CD4-positive, alpha-beta T cell (primary cell): ENCODE measurements at regions not wholly inside any gene's neighbourhood (a gene's known extent, or its start where the extent isn't known, plus 50 kb on each side); places are given as distances from the start of the nearest gene placed in this dataset.

Source experiments
- ATAC-seq: fragments of 200-7000 bp; cut with Tn5 transposase; one replicate; pipeline ENCODE4 v1.10.0; 2022; ENCODE audit warnings: mild to moderate bottlenecking; ENCODE audit not compliant: poor library complexity
- CTCF ChIA-PET: fragments of 350-600 bp; sonication (Branson Sonifier 250); formaldehyde crosslinking; loops from one replicate; lab custom pipeline; 2021; ENCODE audit warnings: antibody characterized with exemption, inconsistent platforms; lab: Charles Lee
- POLR2A ChIA-PET: fragments of 350-600 bp; sonication (Branson Sonifier 250); formaldehyde crosslinking; loops from one replicate; lab custom pipeline; 2021; ENCODE audit warnings: antibody characterized with exemption, inconsistent platforms; lab: Charles Lee
- DNase-seq, 14 experiments: peaks; one replicate each; pipeline ENCODE4 v3.0.0-alpha.2; 2013 to 2020; ENCODE audit warnings: mixed read lengths in 2 of 14
- H3K27ac ChIP-seq, 2 donors: one replicate each; pipeline versions ENCODE4 v1.5.1 to v1.7.0; 2013; ENCODE audit warnings: low read length in 2 of 2, low read depth in 1 of 2, mild to moderate bottlenecking in 1 of 2
- H3K27me3 ChIP-seq, 2 experiments: 1 replicate in 1 of 2; 2 replicates in 1 of 2; pipeline versions ENCODE4 v1.6.1 to v1.7.0; 2013; ENCODE audit warnings: low read length in 2 of 2, control low read depth in 1 of 2, mild to moderate bottlenecking in 1 of 2, moderate library complexity in 1 of 2; ENCODE audit not compliant: insufficient read depth in 2 of 2, control insufficient read depth in 1 of 2
- H3K36me3 ChIP-seq: one replicate; pipeline ENCODE4 v1.6.1; 2013; ENCODE audit warnings: low read length, control low read depth; ENCODE audit not compliant: insufficient read depth
- H3K4me1 ChIP-seq: one replicate; pipeline ENCODE4 v1.6.1; 2013; ENCODE audit warnings: low read length, control low read depth; ENCODE audit not compliant: insufficient read depth
- H3K4me3 ChIP-seq: one replicate; pipeline ENCODE4 v1.5.1; 2013; ENCODE audit warnings: mild to moderate bottlenecking, low read length, moderate library complexity
- H3K9me3 ChIP-seq, 2 experiments: 1 replicate in 1 of 2; 2 replicates in 1 of 2; pipeline versions ENCODE4 v1.6.1 to v1.7.0; 2013; ENCODE audit warnings: low read length in 2 of 2, mild to moderate bottlenecking in 2 of 2, control low read depth in 1 of 2, moderate library complexity in 1 of 2; ENCODE audit not compliant: control insufficient read depth in 1 of 2, insufficient read depth in 1 of 2
- H3K27ac Mint-ChIP-seq: one replicate; pipeline ENCODE4 v1.8.0; 2020; ENCODE audit warnings: mixed read lengths
- H3K27me3 Mint-ChIP-seq: one replicate; pipeline ENCODE4 v1.8.0; 2021; ENCODE audit warnings: mixed read lengths
- H3K36me3 Mint-ChIP-seq: one replicate; pipeline ENCODE4 v1.8.0; 2021; ENCODE audit warnings: low read depth, mixed read lengths
- H3K4me1 Mint-ChIP-seq: one replicate; pipeline ENCODE4 v1.8.0; 2021; ENCODE audit warnings: low read depth, mixed read lengths
- H3K4me3 Mint-ChIP-seq: one replicate; pipeline ENCODE4 v1.8.0; 2020; ENCODE audit warnings: mild to moderate bottlenecking, mixed read lengths
- H3K9me3 Mint-ChIP-seq: one replicate; pipeline ENCODE4 v1.8.0; 2020; ENCODE audit warnings: mixed read lengths
- CTCF ChIP-seq: fragments of 200-600 bp; IDR thresholded peaks from one replicate; pipeline ENCODE4 v1.8.0; 2022; ENCODE audit warnings: antibody characterized with exemption, mild to moderate bottlenecking
- intact Hi-C, 2 experiments: fragments of 100-400 bp; cut with DNase I in 1 of 2; cut with micrococcal nuclease in 1 of 2; formaldehyde crosslinking; loops; one replicate each; pipeline versions ENCODE4 v1.15.1 to v1.9.0; 2023 to 2025; cut with DNase I, micrococcal nuclease

DNA sequence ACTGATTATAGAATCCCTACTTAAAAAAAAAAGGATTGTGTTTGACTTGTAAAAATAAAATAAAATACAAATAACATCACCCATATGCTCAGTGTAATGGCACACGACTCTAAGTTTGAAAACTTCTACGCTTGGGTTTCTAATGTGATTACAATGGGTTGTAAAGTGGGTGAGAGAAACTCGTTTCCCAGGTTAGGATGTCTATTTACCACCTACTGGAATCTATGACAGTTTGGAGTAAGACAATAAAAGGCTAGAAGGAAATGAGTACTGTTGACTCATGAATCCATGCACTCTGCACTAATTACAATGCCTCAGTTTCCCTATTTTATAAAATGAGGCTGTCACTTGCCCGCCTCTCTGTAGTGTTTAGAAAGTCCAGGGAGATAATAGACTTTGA, 204.0 kb upstream of the FOXN2 start:
- TF ChIP-seq CTCF, result no peak
- no peaks in the 10 kb centered on the region for H3K27me3 Mint-ChIP-seq
- POLR2A ChIA-PET, result interaction anchor here (0.5 kb wide), 1 partner anchor 250 kb away, joined by 3 read pairs; no protein-coding TSS in a partner anchor
- H3K36me3 Mint-ChIP-seq, result no peaks in the 10 kb centered on the region
- Histone ChIP-seq H3K27me3 (no peaks in the 10 kb centered on the region), H3K4me3 (no peak overlapping the region), H3K36me3 (no peaks in the 10 kb centered on the region), H3K4me1 (peaks cover 22% of the 10 kb centered on the region), H3K27ac (no peak overlapping the region), H3K9me3 (no peaks in the 10 kb centered on the region)
- peaks cover 23% of the 10 kb centered on the region for H3K4me1 Mint-ChIP-seq
- CTCF ChIA-PET, result interaction anchor here (0.8 to 1.3 kb wide), 2 partner anchors 310 to 343 kb away, joined by 3 to 4 read pairs; no protein-coding TSS in a partner anchor
- DNase-seq (no peak), ATAC-seq (no peak)
- H3K27ac Mint-ChIP-seq, result no peak overlapping the region
- H3K9me3 Mint-ChIP-seq, result no peaks in the 10 kb centered on the region
- intact Hi-C loops, result no loop called here
- H3K4me3 Mint-ChIP-seq, result peak overlapping the region; percentile 89

DNA sequence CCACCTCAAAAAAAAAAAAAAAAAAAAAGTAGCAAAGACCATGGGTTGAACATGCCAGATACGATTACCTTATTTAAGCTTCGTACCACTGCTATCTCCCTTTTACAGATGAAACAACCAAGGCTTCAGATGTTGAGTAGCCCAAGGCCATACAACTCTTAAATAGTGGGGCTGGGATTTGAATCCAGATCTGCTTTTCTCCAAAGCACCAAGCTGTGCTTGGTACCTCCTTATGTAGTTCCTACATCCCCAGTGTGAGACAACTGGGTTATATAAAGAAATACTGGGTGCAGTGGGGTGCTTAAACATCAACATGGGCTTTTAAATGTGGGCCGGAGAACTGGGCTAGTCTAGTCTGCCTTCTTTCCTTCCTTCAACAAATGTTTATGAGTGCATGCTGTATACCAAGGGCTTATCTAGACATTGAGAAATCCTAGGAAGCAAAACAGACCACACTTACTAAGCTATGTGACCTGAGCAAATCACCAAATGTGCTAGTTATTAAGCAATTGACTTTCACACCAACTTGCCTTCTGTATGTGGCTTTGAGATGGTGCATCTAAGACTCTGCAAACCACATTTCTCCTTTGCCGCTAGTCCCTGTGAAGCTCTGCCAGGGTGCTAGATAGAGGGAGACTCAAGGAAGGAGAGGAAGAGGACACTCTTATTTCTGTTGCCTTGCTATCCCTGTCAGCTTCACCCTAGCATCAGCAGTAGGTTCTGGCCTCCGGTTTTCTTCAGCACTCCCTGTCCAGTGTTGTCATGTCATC, 201.4 kb upstream of the FOXN2 start:
- DNase-seq (peak in 1 of 14 experiments; percentile 22), ATAC-seq (no peak)
- H3K4me1 Mint-ChIP-seq, result peaks cover 23% of the 10 kb centered on the region
- intact Hi-C loops, result no loop called here
- H3K36me3 ChIP-seq, result no peaks in the 10 kb centered on the region
- no peaks in the 10 kb centered on the region for H3K9me3 Mint-ChIP-seq
- no peaks in the 10 kb centered on the region for H3K27me3 Mint-ChIP-seq
- H3K27ac Mint-ChIP-seq, result peak overlapping the region; percentile 46
- POLR2A ChIA-PET, result no interaction called here
- no peaks in the 10 kb centered on the region for H3K36me3 Mint-ChIP-seq
- TF ChIP-seq CTCF, result no peak
- H3K9me3 ChIP-seq, result no peaks in the 10 kb centered on the region
- H3K27me3 ChIP-seq, result no peaks in the 10 kb centered on the region
- no peak overlapping the region for H3K4me3 ChIP-seq
- CTCF ChIA-PET, result interaction anchor here (0.7 kb wide), 1 partner anchor 176 kb away, joined by 4 read pairs; no protein-coding TSS in a partner anchor
- peak overlapping the region; percentile 74 for H3K4me3 Mint-ChIP-seq
- H3K27ac ChIP-seq, result no peak overlapping the region
- H3K4me1 ChIP-seq, result peaks cover 14% of the 10 kb centered on the region

- intact Hi-C loops, result no loop called here
- POLR2A ChIA-PET, result no interaction called here
- Histone ChIP-seq H3K9me3 (no peaks in the 10 kb centered on the region), H3K4me3 (no peak overlapping the region), H3K4me1 (peaks cover 14% of the 10 kb centered on the region), H3K36me3 (no peaks in the 10 kb centered on the region), H3K27ac (no peak overlapping the region), H3K27me3 (no peaks in the 10 kb centered on the region)
- DNase-seq (no peak), ATAC-seq (no peak)
- H3K9me3 Mint-ChIP-seq, result no peaks in the 10 kb centered on the region
- CTCF ChIA-PET, result no interaction called here
- H3K27ac Mint-ChIP-seq, result peak overlapping the region; percentile 46
- H3K4me3 Mint-ChIP-seq, result peak overlapping the region; percentile 52
- no peaks in the 10 kb centered on the region for H3K36me3 Mint-ChIP-seq
- H3K4me1 Mint-ChIP-seq, result peaks cover 23% of the 10 kb centered on the region
- no peak for TF ChIP-seq CTCF
- no peaks in the 10 kb centered on the region for H3K27me3 Mint-ChIP-seq
Observed at GRCh38 chr2:48113767-48114166, 200.7 kb upstream of the FOXN2 start.
